CD14-positive monocyte (primary cell): ENCODE measurements at regions not wholly inside any gene's neighbourhood (a gene's known extent, or its start where the extent isn't known, plus 50 kb on each side); places are given as distances from the start of the nearest gene placed in this dataset.

Experiments
- DNase-seq, 3 donors: peaks; one replicate each; pipeline ENCODE4 v3.0.0-alpha.2; 2011 to 2022
- H2AFZ ChIP-seq: 2 replicates; pipeline ENCODE4 v1.6.0; 2012; ENCODE audit warnings: mild to moderate bottlenecking, low read depth, low read length, inconsistent platforms; ENCODE audit not compliant: insufficient read depth, poor library complexity, severe bottlenecking
- H3K27ac ChIP-seq, 2 donors: 1 replicate in 1 of 2; 2 replicates in 1 of 2; pipeline ENCODE4 v1.5.1; 2012 to 2013; ENCODE audit warnings: low read length in 2 of 2, control low read depth in 1 of 2, inconsistent platforms in 1 of 2, low read depth in 1 of 2, mild to moderate bottlenecking in 1 of 2
- H3K27me3 ChIP-seq, 2 donors: one replicate each; pipeline versions ENCODE4 v1.6.0 to v1.6.1; 2011 to 2013; ENCODE audit warnings: low read length in 2 of 2; ENCODE audit not compliant: control insufficient read depth in 2 of 2, insufficient read depth in 2 of 2
- H3K36me3 ChIP-seq, 2 donors: replicated peaks in 1 of 2; 1 replicate in 1 of 2; 2 replicates in 1 of 2; pipeline versions ENCODE4 v1.5.1 to v1.6.1; 2012 to 2013; ENCODE audit warnings: low read length in 2 of 2, control low read depth in 1 of 2, inconsistent platforms in 1 of 2, mild to moderate bottlenecking in 1 of 2; ENCODE audit not compliant: insufficient read depth in 2 of 2, control insufficient read depth in 1 of 2
- H3K4me1 ChIP-seq, 2 donors: 1 replicate in 1 of 2; 2 replicates in 1 of 2; pipeline versions ENCODE4 v1.5.1 to v1.6.1; 2012 to 2013; ENCODE audit warnings: low read length in 2 of 2, control low read depth in 1 of 2, inconsistent platforms in 1 of 2, mild to moderate bottlenecking in 1 of 2, moderate library complexity in 1 of 2; ENCODE audit not compliant: insufficient read depth in 2 of 2, control insufficient read depth in 1 of 2
- H3K4me2 ChIP-seq: replicated peaks from 2 replicates; pipeline ENCODE3; 2012; ENCODE audit warnings: low read length, moderate library complexity, mild to moderate bottlenecking; ENCODE audit not compliant: poor library complexity, severe bottlenecking; ENCODE audit errors: extremely low read depth
- H3K4me3 ChIP-seq, 3 experiments: fragments of 200-600 bp in 1 of 3; sonication (generic) in 1 of 3; replicated peaks in 1 of 3; 1 replicate in 2 of 3; 2 replicates in 1 of 3; pipeline ENCODE4 v1.5.1; 2011 to 2013; ENCODE audit warnings: low read length in 3 of 3, mild to moderate bottlenecking in 3 of 3, control low read depth in 2 of 3, low read depth in 2 of 3, inconsistent platforms in 1 of 3, moderate library complexity in 1 of 3
- H3K79me2 ChIP-seq: 2 replicates; pipeline ENCODE4 v1.6.0; 2012; ENCODE audit warnings: mild to moderate bottlenecking, control low read depth, inconsistent platforms, low read length, moderate library complexity; ENCODE audit not compliant: insufficient read depth
- H3K9ac ChIP-seq: 2 replicates; pipeline ENCODE4 v1.6.0; 2017; ENCODE audit warnings: low read length, mild to moderate bottlenecking; ENCODE audit not compliant: insufficient read depth, poor library complexity, severe bottlenecking
- H3K9me3 ChIP-seq, 2 donors: replicated peaks in 1 of 2; 1 replicate in 1 of 2; 2 replicates in 1 of 2; pipeline versions ENCODE4 v1.5.1 to v1.6.1; 2012 to 2013; ENCODE audit warnings: low read length in 2 of 2, control low read depth in 1 of 2; ENCODE audit not compliant: control insufficient read depth in 1 of 2, insufficient read depth in 1 of 2
- H4K20me1 ChIP-seq: 2 replicates; pipeline ENCODE4 v1.6.0; 2012; ENCODE audit warnings: mild to moderate bottlenecking, low read length, control low read depth, moderate library complexity; ENCODE audit not compliant: insufficient read depth
- H3K27ac Mint-ChIP-seq, 7 donors: one replicate each; pipeline ENCODE4 v1.8.0; 2020; ENCODE audit warnings: mild to moderate bottlenecking in 7 of 7, mixed read lengths in 7 of 7, moderate library complexity in 6 of 7, inconsistent platforms in 2 of 7
- H3K27me3 Mint-ChIP-seq, 3 donors: one replicate each; pipeline ENCODE4 v1.8.0; 2021 to 2022; ENCODE audit warnings: low read depth in 3 of 3, mild to moderate bottlenecking in 3 of 3, mixed read lengths in 3 of 3, moderate library complexity in 3 of 3, inconsistent platforms in 1 of 3
- H3K36me3 Mint-ChIP-seq, 2 donors: one replicate each; pipeline ENCODE4 v1.8.0; 2020; ENCODE audit warnings: mixed read lengths in 2 of 2, inconsistent platforms in 1 of 2, mild to moderate bottlenecking in 1 of 2
- H3K4me1 Mint-ChIP-seq: one replicate; pipeline ENCODE4 v1.8.0; 2020; ENCODE audit warnings: mild to moderate bottlenecking, mixed read lengths
- H3K4me3 Mint-ChIP-seq, 2 donors: one replicate each; pipeline ENCODE4 v1.8.0; 2020; ENCODE audit warnings: mild to moderate bottlenecking in 2 of 2, mixed read lengths in 2 of 2, moderate library complexity in 1 of 2
- H3K9me3 Mint-ChIP-seq, 7 donors: one replicate each; pipeline ENCODE4 v1.8.0; 2020 to 2022; ENCODE audit warnings: mixed read lengths in 7 of 7, mild to moderate bottlenecking in 6 of 7, moderate library complexity in 6 of 7, inconsistent platforms in 2 of 7
- WGBS: methylation state at CpG from one replicate; pipeline ENCODE4 v1.1.5; 2013; ENCODE audit warnings: missing lambda C conversion rate; ENCODE audit not compliant: insufficient coverage; 5-methylcytosine and 5-hydroxymethylcytosine counted together
- intact Hi-C, 2 donors: fragments of 100-400 bp; cut with micrococcal nuclease; formaldehyde crosslinking; loops; one replicate each; pipeline versions ENCODE4 v1.15.0 to v1.15.1; 2023
- TF ChIP-seq, protein P1 (sequence below): fragments of 200-600 bp; IDR thresholded peaks from one replicate; pipeline ENCODE4 v1.8.0; 2022; ENCODE audit warnings: antibody characterized with exemption, mild to moderate bottlenecking

DNA sequence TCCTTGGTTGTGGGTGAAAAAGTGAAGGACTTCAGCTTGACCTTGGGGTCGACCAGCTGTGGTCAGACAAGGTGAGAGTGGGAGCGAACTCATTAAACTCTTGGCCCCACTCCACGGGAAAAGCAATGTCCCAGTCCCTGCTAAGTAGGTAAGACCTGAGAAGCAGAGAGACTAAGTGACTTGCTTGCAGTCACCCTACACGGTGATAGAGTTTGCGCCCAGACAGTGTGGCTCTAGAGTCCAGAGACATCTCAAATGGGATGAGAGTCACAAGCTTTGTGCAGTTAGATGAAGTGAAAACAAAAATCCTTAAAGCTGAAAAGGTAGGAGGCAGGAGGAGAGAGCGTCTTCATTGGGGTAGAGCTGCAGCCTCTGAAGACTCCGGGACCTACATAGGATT lies 55.9 kb upstream of the ZNF236 start:
- Histone ChIP-seq H3K4me1 (no peaks in the 10 kb centered on the region), H3K4me2 (no peak overlapping the region), H3K36me3 (no peaks in the 10 kb centered on the region), H3K9me3 (peaks cover 3 to 5% of the 10 kb centered on the region in 2 donors), H3K4me3 (no peak overlapping the region), H3K27ac (no peak overlapping the region), H2AFZ (no peak overlapping the region), H3K9ac (no peak overlapping the region), H4K20me1 (no peaks in the 10 kb centered on the region), H3K27me3 (no peaks in the 10 kb centered on the region), H3K79me2 (no peaks in the 10 kb centered on the region)
- peaks cover 2 to 13% (median 6%) of the 10 kb centered on the region in 3 donors for H3K27me3 Mint-ChIP-seq
- DNase-seq, result no peak
- H3K27ac Mint-ChIP-seq, result no peak overlapping the region
- H3K36me3 Mint-ChIP-seq, result no peaks in the 10 kb centered on the region
- H3K4me3 Mint-ChIP-seq, result no peak overlapping the region
- 93% methylated on average over 6 of the region's 7 CpGs for WGBS
- TF ChIP-seq, protein P1, sequence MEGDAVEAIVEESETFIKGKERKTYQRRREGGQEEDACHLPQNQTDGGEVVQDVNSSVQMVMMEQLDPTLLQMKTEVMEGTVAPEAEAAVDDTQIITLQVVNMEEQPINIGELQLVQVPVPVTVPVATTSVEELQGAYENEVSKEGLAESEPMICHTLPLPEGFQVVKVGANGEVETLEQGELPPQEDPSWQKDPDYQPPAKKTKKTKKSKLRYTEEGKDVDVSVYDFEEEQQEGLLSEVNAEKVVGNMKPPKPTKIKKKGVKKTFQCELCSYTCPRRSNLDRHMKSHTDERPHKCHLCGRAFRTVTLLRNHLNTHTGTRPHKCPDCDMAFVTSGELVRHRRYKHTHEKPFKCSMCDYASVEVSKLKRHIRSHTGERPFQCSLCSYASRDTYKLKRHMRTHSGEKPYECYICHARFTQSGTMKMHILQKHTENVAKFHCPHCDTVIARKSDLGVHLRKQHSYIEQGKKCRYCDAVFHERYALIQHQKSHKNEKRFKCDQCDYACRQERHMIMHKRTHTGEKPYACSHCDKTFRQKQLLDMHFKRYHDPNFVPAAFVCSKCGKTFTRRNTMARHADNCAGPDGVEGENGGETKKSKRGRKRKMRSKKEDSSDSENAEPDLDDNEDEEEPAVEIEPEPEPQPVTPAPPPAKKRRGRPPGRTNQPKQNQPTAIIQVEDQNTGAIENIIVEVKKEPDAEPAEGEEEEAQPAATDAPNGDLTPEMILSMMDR, result no peak
- intact Hi-C loops, result no loop called here
- H3K9me3 Mint-ChIP-seq, result peaks cover 10 to 28% (median 19%) of the 10 kb centered on the region in 7 donors
- H3K4me1 Mint-ChIP-seq, result no peaks in the 10 kb centered on the region

DNA sequence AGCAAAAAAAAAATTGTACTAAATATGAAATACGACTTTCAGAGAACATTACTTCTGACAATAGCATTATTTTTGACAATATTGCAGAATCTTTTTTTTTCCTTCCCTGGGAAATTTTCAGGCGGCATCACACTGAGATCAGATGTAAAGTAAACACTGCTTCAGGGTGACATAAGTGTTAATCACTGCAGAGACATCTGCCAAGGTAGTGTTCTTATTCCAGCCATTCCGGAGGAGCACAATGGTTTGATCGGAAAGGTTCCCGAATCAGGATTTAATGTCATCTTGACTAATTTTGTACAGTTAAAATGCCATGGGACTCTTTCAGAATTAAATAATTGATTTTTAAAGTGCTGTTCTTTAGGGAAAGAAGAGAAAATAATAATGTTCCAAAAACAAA lies 56.7 kb upstream of the ZNF236 start:
- no peak overlapping the region for H2AFZ ChIP-seq
- no CpG with 5 or more reads among the region's 5 CpGs for WGBS

More for the DNA sequence above, 56.7 kb upstream of the ZNF236 start:
- H3K9me3 Mint-ChIP-seq, result peaks cover 10 to 28% (median 19%) of the 10 kb centered on the region in 7 donors
- Histone ChIP-seq H3K4me3 (no peak overlapping the region), H4K20me1 (no peaks in the 10 kb centered on the region), H3K9me3 (peaks cover 3 to 5% of the 10 kb centered on the region in 2 donors), H3K27me3 (no peaks in the 10 kb centered on the region), H3K9ac (no peak overlapping the region), H3K36me3 (no peaks in the 10 kb centered on the region), H3K4me1 (no peaks in the 10 kb centered on the region), H3K79me2 (no peaks in the 10 kb centered on the region), H3K4me2 (no peak overlapping the region), H3K27ac (no peak overlapping the region)
- TF ChIP-seq, protein P1, result no peak
- H3K4me3 Mint-ChIP-seq, result no peak overlapping the region
- peaks cover 2 to 13% (median 6%) of the 10 kb centered on the region in 3 donors for H3K27me3 Mint-ChIP-seq
- intact Hi-C loops, result no loop called here
- DNase-seq, result no peak
- no peaks in the 10 kb centered on the region for H3K36me3 Mint-ChIP-seq
- no peaks in the 10 kb centered on the region for H3K4me1 Mint-ChIP-seq
- no peak overlapping the region for H3K27ac Mint-ChIP-seq
